GM12878 (cell line): ENCODE measurements at regions not wholly inside any gene's neighbourhood (a gene's known extent, or its start where the extent isn't known, plus 50 kb on each side); places are given as distances from the start of the nearest gene placed in this dataset.

Source experiments
- ATAC-seq: fragments of 200-7000 bp; cut with Tn5 transposase; 3 replicates; pipeline ENCODE4 v1.9.1; 2020; ENCODE audit warnings: mild to moderate bottlenecking, moderate library complexity
- BruUV-seq: library from RNA; stranded (reverse); fragments of 400-500 nt; replicated peaks from 2 replicates; lab custom pipeline; 2021; lab: Mats Ljungman, UMichigan
- CTCF ChIA-PET: fragments of 300-600 bp; sonication (Branson Sonifier 250); formaldehyde crosslinking; extraction: SDS; loops from one replicate; lab custom pipeline; 2021; ENCODE audit warnings: inconsistent platforms; lab: Yijun Ruan, JAX
- POLR2A ChIA-PET: fragments of 350-600 bp; formaldehyde crosslinking; extraction: SDS; loops from one replicate; lab custom pipeline; 2021; ENCODE audit warnings: inconsistent platforms; lab: Charles Lee
- RAD21 ChIA-PET: fragments of 300-600 bp; sonication (Branson Sonifier 250); formaldehyde crosslinking; loops from one replicate; lab custom pipeline; 2023; ENCODE audit warnings: antibody characterized with exemption; ENCODE audit not compliant: unreplicated experiment; lab: Charles Lee
- SMC1A ChIA-PET: fragments of 300-600 bp; sonication (Branson Sonifier 250); formaldehyde crosslinking; loops from one replicate; lab custom pipeline; 2023; ENCODE audit not compliant: unreplicated experiment, uncharacterized antibody; lab: Charles Lee
- DNase-seq: peaks from one replicate; pipeline ENCODE4 v3.0.0-alpha.2; 2011; ENCODE audit warnings: low read depth, low spot score
- FAIRE-seq: peaks from 3 replicates; lab custom pipeline; 2011; peaks lifted over from hg19 to GRCh38; lab: Jason Lieb, UNC
- H2AFZ ChIP-seq: 2 replicates; pipeline ENCODE4 v1.6.0; 2011; ENCODE audit warnings: low read depth, low read length, control low read depth; ENCODE audit not compliant: control insufficient read depth
- H3K27ac ChIP-seq: 2 replicates; pipeline ENCODE4 v1.5.1; 2011; ENCODE audit warnings: control low read depth; ENCODE audit not compliant: control insufficient read depth, insufficient read depth
- H3K27me3 ChIP-seq, 2 experiments: replicated peaks in 1 of 2; 2 replicates each; pipeline versions ENCODE4 v1.6.0 to v1.6.1; 2011; ENCODE audit warnings: low read length in 1 of 2; ENCODE audit not compliant: control insufficient read depth in 2 of 2, insufficient read depth in 2 of 2
- H3K36me3 ChIP-seq, 2 experiments: 2 replicates each; pipeline ENCODE4 v1.5.1; 2011; ENCODE audit warnings: low read length in 1 of 2; ENCODE audit not compliant: control insufficient read depth in 2 of 2, insufficient read depth in 2 of 2
- H3K4me1 ChIP-seq: 2 replicates; pipeline ENCODE4 v1.6.1; 2011; ENCODE audit warnings: mild to moderate bottlenecking, low read length, moderate library complexity, mixed read lengths; ENCODE audit not compliant: control insufficient read depth, insufficient read depth
- H3K4me2 ChIP-seq: 2 replicates; pipeline ENCODE4 v1.6.0; 2011; ENCODE audit warnings: control low read depth; ENCODE audit not compliant: control insufficient read depth, insufficient read depth
- H3K4me3 ChIP-seq: fragments of 200-600 bp; sonication (generic); 2 replicates; pipeline ENCODE4 v1.5.1; 2016
- H3K79me2 ChIP-seq: 2 replicates; pipeline ENCODE4 v1.6.0; 2011; ENCODE audit warnings: low read length; ENCODE audit not compliant: control insufficient read depth, insufficient read depth
- H3K9ac ChIP-seq: 2 replicates; pipeline ENCODE4 v1.8.0; 2011; ENCODE audit warnings: low read length, control low read depth, mixed read lengths; ENCODE audit not compliant: control insufficient read depth, insufficient read depth
- H3K9me3 ChIP-seq: replicated peaks from 3 replicates; pipeline ENCODE4 v1.5.1; 2011; ENCODE audit warnings: mild to moderate bottlenecking, low read length; ENCODE audit not compliant: control insufficient read depth, insufficient read depth
- H4K20me1 ChIP-seq: 2 replicates; pipeline ENCODE4 v1.6.0; 2011; ENCODE audit not compliant: control insufficient read depth, insufficient read depth
- BHLHE40 ChIP-seq, 2 experiments: fragments of 450-650 bp in 1 of 2; IDR thresholded peaks; 2 replicates each; pipeline ENCODE4 v1.6.1; 2011 to 2017; ENCODE audit warnings: low read depth in 2 of 2, borderline replicate concordance in 1 of 2, improper control_type of control experiment in 1 of 2, low read length in 1 of 2, mild to moderate bottlenecking in 1 of 2
- DPF2 ChIP-seq: fragments of 450-650 bp; IDR thresholded peaks from 2 replicates; pipeline ENCODE4 v1.6.1; 2017; ENCODE audit warnings: mild to moderate bottlenecking
- EED ChIP-seq: sonication (generic); IDR thresholded peaks from 2 replicates; pipeline ENCODE4 v1.6.1; 2016; ENCODE audit warnings: antibody characterized with exemption, low read depth
- FOXM1 ChIP-seq: IDR thresholded peaks from 2 replicates; pipeline ENCODE4 v1.6.1; 2012; ENCODE audit warnings: low read depth, mild to moderate bottlenecking, inconsistent platforms, low read length, moderate library complexity
- MEF2A ChIP-seq: IDR thresholded peaks from 2 replicates; pipeline ENCODE4 v1.6.1; 2011; ENCODE audit warnings: low read depth, mild to moderate bottlenecking, low read length, moderate library complexity; ENCODE audit not compliant: insufficient read depth
- NFIC ChIP-seq: IDR thresholded peaks from 2 replicates; pipeline ENCODE4 v1.6.1; 2012; ENCODE audit warnings: low read depth, mild to moderate bottlenecking, inconsistent platforms, low read length, moderate library complexity
- NFXL1 ChIP-seq: fragments of 450-650 bp; IDR thresholded peaks from 2 replicates; pipeline ENCODE4 v1.6.1; 2017; ENCODE audit warnings: antibody characterized with exemption, mild to moderate bottlenecking, borderline replicate concordance
- NR2F1 ChIP-seq: fragments of 450-650 bp; conservative IDR thresholded peaks from 2 replicates; pipeline ENCODE4 v1.6.1; 2017; ENCODE audit warnings: mild to moderate bottlenecking
- RB1 ChIP-seq: fragments of 450-650 bp; formaldehyde crosslinking; IDR thresholded peaks from 2 replicates; pipeline ENCODE4 v1.6.1; 2017; ENCODE audit warnings: mild to moderate bottlenecking, borderline replicate concordance
- SIX5 ChIP-seq: IDR thresholded peaks from 2 replicates; pipeline ENCODE4 v1.6.1; 2011; ENCODE audit warnings: mild to moderate bottlenecking, low read depth, low read length, moderate library complexity; ENCODE audit not compliant: severe bottlenecking
- SP1 ChIP-seq: IDR thresholded peaks from one replicate; pipeline ENCODE4 v1.6.1; 2011; ENCODE audit warnings: low read depth, low read length
- SUPT20H ChIP-seq: IDR thresholded peaks from 2 replicates; pipeline ENCODE4 v1.6.1; 2011; ENCODE audit warnings: low read depth, mild to moderate bottlenecking, low read length, moderate library complexity, borderline replicate concordance; ENCODE audit not compliant: control insufficient read depth
- TBL1XR1 ChIP-seq: IDR thresholded peaks from 2 replicates; pipeline ENCODE4 v1.6.1; 2012; ENCODE audit warnings: low read depth, low read length, improper control_type of control experiment
- YBX1 ChIP-seq: fragments of 450-650 bp; IDR thresholded peaks from 2 replicates; pipeline ENCODE4 v1.6.1; 2016; ENCODE audit warnings: antibody characterized with exemption
- ZNF207 ChIP-seq: fragments of 450-650 bp; IDR thresholded peaks from 2 replicates; pipeline ENCODE4 v1.6.1; 2014; ENCODE audit warnings: antibody characterized with exemption, mild to moderate bottlenecking, borderline replicate concordance
- WGBS: methylation state at CpG from one replicate; pipeline ENCODE4 v1.1.6; 2016; ENCODE audit warnings: low lambda C conversion rate; ENCODE audit not compliant: insufficient replicate concordance, insufficient coverage; ENCODE audit errors: missing lambda C conversion rate; 5-methylcytosine and 5-hydroxymethylcytosine counted together
- in situ Hi-C: fragments of 300-500 bp; cut with MboI; formaldehyde crosslinking; loops from 9 replicates; pipeline ENCODE4 v1.14.3; 2018; ENCODE audit warnings: mixed read lengths
- intact Hi-C: fragments of 100-400 bp; cut with micrococcal nuclease; formaldehyde crosslinking; loops from one replicate; pipeline ENCODE4 v1.14.2; 2022; ENCODE audit not compliant: unreplicated experiment
- TF ChIP-seq, protein P1 (sequence below): IDR thresholded peaks from 2 replicates; pipeline ENCODE4 v1.6.1; 2011; ENCODE audit warnings: low read depth, low read length, improper control_type of control experiment, borderline replicate concordance
- TF ChIP-seq, protein P2 (sequence below): fragments of 450-650 bp; conservative IDR thresholded peaks from 2 replicates; pipeline ENCODE4 v1.6.1; 2017; ENCODE audit warnings: mild to moderate bottlenecking, moderate library complexity

DNA sequence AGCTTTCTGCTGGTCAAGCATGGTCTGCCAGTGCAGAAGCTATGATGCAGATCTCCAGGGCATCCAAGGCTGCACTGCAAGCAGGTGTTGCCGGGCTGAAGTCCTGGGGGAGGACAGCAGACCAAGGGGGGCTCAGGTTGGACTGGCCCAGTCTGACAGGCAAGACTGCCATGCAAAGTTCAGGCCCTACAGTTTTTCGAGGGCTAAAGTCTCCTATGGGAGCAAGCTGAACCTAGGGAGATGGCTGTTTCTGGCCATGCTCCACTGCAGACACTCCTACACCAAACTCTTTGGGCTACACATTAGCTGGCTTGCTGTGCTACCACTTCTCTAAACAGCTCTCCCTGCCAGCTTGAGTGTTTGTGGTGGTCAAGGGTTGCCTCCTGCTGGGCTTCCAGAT, 130.0 kb upstream of the SYNCRIP start:
- Histone ChIP-seq H3K9ac (no peak overlapping the region), H3K27me3 (no peaks in the 10 kb centered on the region), H3K27ac (no peak overlapping the region), H3K4me1 (no peaks in the 10 kb centered on the region), H3K9me3 (no peaks in the 10 kb centered on the region), H4K20me1 (no peaks in the 10 kb centered on the region), H3K4me3 (no peak overlapping the region), H3K36me3 (no peaks in the 10 kb centered on the region), H2AFZ (no peak overlapping the region), H3K4me2 (no peak overlapping the region), H3K79me2 (no peaks in the 10 kb centered on the region)
- intact Hi-C loops (loop anchor here (5.0 kb wide), 1 partner anchor 1165 kb away; the partner anchor contains the start of gene HTR1E), in situ Hi-C loops (no loop called here)
- FAIRE-seq (no peak), DNase-seq (no peak), ATAC-seq (no peak; the same call in 1 of the 3 replicates)
- ChIA-PET CTCF (interaction anchor here (0.7 kb wide), 1 partner anchor 1843 kb away, joined by 3 read pairs; no protein-coding TSS in a partner anchor), POLR2A (no interaction called here), SMC1A (no interaction called here), RAD21 (no interaction called here)
- TF ChIP-seq DPF2 (no peak), RB1 (no peak), SUPT20H (no peak), ZNF207 (no peak), EED (no peak), SP1 (no peak)
- WGBS: 0% methylated on average over 2 of the region's 2 CpGs
- BruUV-seq: no TSS peak

DNA sequence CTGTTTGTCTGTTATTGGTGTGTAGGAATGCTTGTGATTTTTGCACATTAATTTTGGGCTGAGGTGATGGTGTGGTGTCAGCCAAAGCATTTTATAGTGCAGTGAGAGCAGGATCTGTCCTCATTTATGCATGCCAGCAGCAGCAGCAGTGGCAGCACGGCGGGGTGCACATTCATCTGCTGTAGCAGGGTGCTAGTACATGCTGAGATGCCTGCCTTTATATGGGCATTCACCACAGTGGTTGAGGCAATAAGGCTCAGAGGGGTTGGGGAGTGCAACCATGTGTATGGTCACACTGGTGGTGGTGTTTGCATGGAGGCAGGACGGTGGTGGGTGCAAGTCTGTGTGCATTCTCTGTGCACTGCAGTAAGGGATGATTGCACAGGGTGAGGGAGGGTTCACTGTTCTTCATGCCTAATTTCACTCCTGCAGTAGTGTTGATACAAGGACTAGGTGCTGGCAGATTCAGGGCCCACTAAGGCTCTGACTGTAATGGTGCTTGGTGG, 129.3 kb upstream of the SYNCRIP start:
- no TSS peak for BruUV-seq
- H3K79me2 ChIP-seq: no peaks in the 10 kb centered on the region
- ChIA-PET SMC1A (no interaction called here), RAD21 (interaction anchor here (0.6 kb wide), 1 partner anchor 398 kb away, joined by 3 read pairs; no protein-coding TSS in a partner anchor), CTCF (no interaction called here), POLR2A (no interaction called here)
- H3K4me3 ChIP-seq: no peak overlapping the region
- no peaks in the 10 kb centered on the region for H3K9me3 ChIP-seq
- no peak overlapping the region for H3K9ac ChIP-seq
- no peak for ATAC-seq
- no peak overlapping the region for H3K4me2 ChIP-seq
- FAIRE-seq: no peak
- no peaks in the 10 kb centered on the region for H3K27me3 ChIP-seq
- H3K27ac ChIP-seq: no peak overlapping the region
- intact Hi-C loops (loop anchor here (5.0 kb wide), 1 partner anchor 1165 kb away; the partner anchor contains the start of gene HTR1E), in situ Hi-C loops (no loop called here)
- H4K20me1 ChIP-seq: no peaks in the 10 kb centered on the region
- DNase-seq: no peak
- H3K36me3 ChIP-seq: no peaks in the 10 kb centered on the region
- H3K4me1 ChIP-seq: no peaks in the 10 kb centered on the region
- 2% methylated on average over 3 of the region's 3 CpGs for WGBS
- no peak overlapping the region for H2AFZ ChIP-seq
- TF ChIP-seq TBL1XR1: no peak
- no peak for TF ChIP-seq FOXM1
- TF ChIP-seq NFXL1: no peak
- TF ChIP-seq DPF2: no peak
- no peak for TF ChIP-seq YBX1
- no peak for TF ChIP-seq MEF2A
- TF ChIP-seq SIX5: no peak
- TF ChIP-seq, protein P1, sequence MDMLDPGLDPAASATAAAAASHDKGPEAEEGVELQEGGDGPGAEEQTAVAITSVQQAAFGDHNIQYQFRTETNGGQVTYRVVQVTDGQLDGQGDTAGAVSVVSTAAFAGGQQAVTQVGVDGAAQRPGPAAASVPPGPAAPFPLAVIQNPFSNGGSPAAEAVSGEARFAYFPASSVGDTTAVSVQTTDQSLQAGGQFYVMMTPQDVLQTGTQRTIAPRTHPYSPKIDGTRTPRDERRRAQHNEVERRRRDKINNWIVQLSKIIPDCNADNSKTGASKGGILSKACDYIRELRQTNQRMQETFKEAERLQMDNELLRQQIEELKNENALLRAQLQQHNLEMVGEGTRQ: no peak
- TF ChIP-seq, protein P2, sequence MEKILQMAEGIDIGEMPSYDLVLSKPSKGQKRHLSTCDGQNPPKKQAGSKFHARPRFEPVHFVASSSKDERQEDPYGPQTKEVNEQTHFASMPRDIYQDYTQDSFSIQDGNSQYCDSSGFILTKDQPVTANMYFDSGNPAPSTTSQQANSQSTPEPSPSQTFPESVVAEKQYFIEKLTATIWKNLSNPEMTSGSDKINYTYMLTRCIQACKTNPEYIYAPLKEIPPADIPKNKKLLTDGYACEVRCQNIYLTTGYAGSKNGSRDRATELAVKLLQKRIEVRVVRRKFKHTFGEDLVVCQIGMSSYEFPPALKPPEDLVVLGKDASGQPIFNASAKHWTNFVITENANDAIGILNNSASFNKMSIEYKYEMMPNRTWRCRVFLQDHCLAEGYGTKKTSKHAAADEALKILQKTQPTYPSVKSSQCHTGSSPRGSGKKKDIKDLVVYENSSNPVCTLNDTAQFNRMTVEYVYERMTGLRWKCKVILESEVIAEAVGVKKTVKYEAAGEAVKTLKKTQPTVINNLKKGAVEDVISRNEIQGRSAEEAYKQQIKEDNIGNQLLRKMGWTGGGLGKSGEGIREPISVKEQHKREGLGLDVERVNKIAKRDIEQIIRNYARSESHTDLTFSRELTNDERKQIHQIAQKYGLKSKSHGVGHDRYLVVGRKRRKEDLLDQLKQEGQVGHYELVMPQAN: no peak
- no peak for TF ChIP-seq NFIC
- no peak for TF ChIP-seq NR2F1
- no peak for TF ChIP-seq BHLHE40 (IDR thresholded peaks at IDR 0.05; ENCODE audit: borderline replicate concordance in 1 of 2, low read depth in 2 of 2, low read length in 1 of 2)
